Left ventricle myocardium inferior (tissue), 1 donor: ENCODE measurements at regions not wholly inside any gene's neighbourhood (a gene's known extent, or its start where the extent isn't known, plus 50 kb on each side); places are given as distances from the start of the nearest gene placed in this dataset.

Source experiments
- DNase-seq: peaks from one replicate; pipeline ENCODE4 v3.0.0-alpha.2; 2020
- H3K27ac ChIP-seq: fragments of 200-600 bp; replicated peaks from 2 replicates; pipeline ENCODE4 v1.8.0; 2021
- H3K27me3 ChIP-seq: fragments of 200-600 bp; 2 replicates; pipeline ENCODE4 v1.8.0; 2021; ENCODE audit warnings: low read depth
- H3K36me3 ChIP-seq: fragments of 200-600 bp; 2 replicates; pipeline ENCODE4 v1.8.0; 2021
- H3K4me1 ChIP-seq: fragments of 200-600 bp; 2 replicates; pipeline ENCODE4 v1.8.0; 2021
- H3K4me3 ChIP-seq: fragments of 200-600 bp; 2 replicates; pipeline ENCODE4 v1.8.0; 2021; ENCODE audit warnings: mild to moderate bottlenecking, moderate library complexity
- H3K9me3 ChIP-seq: fragments of 200-600 bp; replicated peaks from 2 replicates; pipeline ENCODE4 v1.8.0; 2021
- CTCF ChIP-seq: fragments of 200-600 bp; IDR thresholded peaks from 2 replicates; pipeline ENCODE4 v1.8.0; 2021; ENCODE audit warnings: antibody characterized with exemption, mild to moderate bottlenecking, borderline replicate concordance
- intact Hi-C: fragments of 100-400 bp; cut with micrococcal nuclease; formaldehyde crosslinking; loops from one replicate; pipeline ENCODE4 v1.11.0; 2022
- donor health status: DM: no; HTN: yes; CAD: no; lungs with severe emphysema.

GRCh38 chr12:14148489-14149270 is 167.3 kb upstream of the GRIN2B start:
- intact Hi-C loops, result no loop called here
- TF ChIP-seq CTCF, result no peak

DNA sequence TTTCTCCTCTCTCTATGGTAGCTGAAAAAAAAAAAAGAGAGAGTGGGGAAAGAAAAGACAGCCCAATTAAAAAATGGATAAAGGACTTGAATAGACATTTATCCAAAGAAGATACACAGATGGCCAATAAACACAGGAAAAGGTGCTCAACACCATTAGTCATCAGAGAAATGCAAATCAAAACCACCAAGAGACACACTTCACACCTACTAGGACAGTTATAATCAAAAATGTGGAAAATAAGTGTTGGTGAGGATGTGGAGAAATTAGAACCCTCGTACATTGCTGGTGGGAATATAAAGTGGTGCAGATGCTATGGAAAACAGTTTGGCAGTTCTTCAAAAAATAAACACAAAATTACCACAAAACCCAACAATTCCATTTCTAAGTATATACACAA is 172.4 kb upstream of the GRIN2B start:
- TF ChIP-seq CTCF, result no peak
- Histone ChIP-seq H3K4me1 (no peaks in the 10 kb centered on the region), H3K27me3 (peaks cover 8% of the 10 kb centered on the region), H3K27ac (no peak overlapping the region), H3K9me3 (peaks cover 8% of the 10 kb centered on the region), H3K36me3 (no peaks in the 10 kb centered on the region), H3K4me3 (no peak overlapping the region)
- intact Hi-C loops, result no loop called here
- DNase-seq, result no peak

More at GRCh38 chr12:14148489-14149270, 167.3 kb upstream of the GRIN2B start:
- DNase-seq, result no peak
- Histone ChIP-seq H3K9me3 (peaks cover 3% of the 10 kb centered on the region), H3K4me3 (no peak overlapping the region), H3K27me3 (peaks cover 5% of the 10 kb centered on the region), H3K4me1 (no peaks in the 10 kb centered on the region), H3K27ac (no peak overlapping the region), H3K36me3 (no peaks in the 10 kb centered on the region)

- Histone ChIP-seq H3K27ac (no peak overlapping the region), H3K4me1 (no peaks in the 10 kb centered on the region), H3K4me3 (no peak overlapping the region), H3K9me3 (peaks cover 8% of the 10 kb centered on the region), H3K36me3 (no peaks in the 10 kb centered on the region), H3K27me3 (peaks cover 8% of the 10 kb centered on the region)
- no peak for TF ChIP-seq CTCF
- intact Hi-C loops, result no loop called here
- DNase-seq, result no peak
Measured at GRCh38 chr12:14156606-14157005, 175.2 kb upstream of the GRIN2B start.

- Histone ChIP-seq H3K36me3 (no peaks in the 10 kb centered on the region), H3K4me3 (no peak overlapping the region), H3K27me3 (peaks cover 8% of the 10 kb centered on the region), H3K9me3 (peaks cover 8% of the 10 kb centered on the region), H3K4me1 (no peaks in the 10 kb centered on the region), H3K27ac (no peak overlapping the region)
- intact Hi-C loops, result no loop called here
- TF ChIP-seq CTCF, result no peak
- DNase-seq, result no peak
Measured at GRCh38 chr12:14157088-14157747, 175.8 kb upstream of the GRIN2B start.

GRCh38 chr12:14164266-14164665 is 182.9 kb upstream of the GRIN2B start:
- DNase-seq, result no peak
- no peaks in the 10 kb centered on the region for H3K9me3 ChIP-seq
- TF ChIP-seq CTCF, result no peak
- no peaks in the 10 kb centered on the region for H3K4me1 ChIP-seq
- H3K27ac ChIP-seq, result no peak overlapping the region
- H3K27me3 ChIP-seq, result peaks cover 13% of the 10 kb centered on the region
- H3K4me3 ChIP-seq, result no peak overlapping the region
- intact Hi-C loops, result no loop called here
- H3K36me3 ChIP-seq, result no peaks in the 10 kb centered on the region
